Cardiac fibroblast (primary cell): ENCODE measurements at regions not wholly inside any gene's neighbourhood (a gene's known extent, or its start where the extent isn't known, plus 50 kb on each side); places are given as distances from the start of the nearest gene placed in this dataset.

Experiments
- DNase-seq, 2 donors: peaks; one replicate each; pipeline versions ENCODE4 v3.0.0 to v3.0.0-alpha.2; 2010; ENCODE audit warnings: low read depth in 2 of 2
- H3K4me3 ChIP-seq, 2 donors: replicated peaks in 1 of 2; 1 replicate in 1 of 2; 2 replicates in 1 of 2; pipeline ENCODE4 v1.5.1; 2011; ENCODE audit warnings: low read depth in 2 of 2, low read length in 2 of 2, mild to moderate bottlenecking in 2 of 2, moderate library complexity in 1 of 2
- TF ChIP-seq, protein P1 (sequence below): IDR thresholded peaks from one replicate; pipeline ENCODE4 v1.5.1; 2011; ENCODE audit warnings: low read depth, mild to moderate bottlenecking, low read length, inconsistent platforms

DNA sequence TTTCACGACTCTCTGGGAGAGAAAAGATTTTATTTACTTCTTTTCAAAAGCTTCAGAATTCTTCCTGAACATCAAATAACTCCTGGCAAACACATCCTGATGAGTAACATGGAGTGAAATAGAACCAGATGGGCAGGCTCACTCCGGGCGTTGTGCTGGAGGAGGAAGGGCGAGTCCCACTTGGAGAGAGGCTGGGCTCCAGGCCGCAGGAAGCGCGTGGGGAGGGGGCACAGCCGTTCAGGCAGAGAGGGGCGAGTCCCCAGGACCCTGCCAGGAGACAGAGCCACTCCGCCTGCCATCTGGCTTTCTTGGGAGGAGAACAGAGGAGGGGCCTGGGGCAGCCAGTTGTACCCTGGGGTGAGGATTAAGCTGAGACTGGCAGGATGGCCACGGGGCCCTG is 265.9 kb upstream of the ZMIZ1 start:
- peak; percentile 36 to 73 for DNase-seq
- H3K4me3 ChIP-seq = no peak overlapping the region
- TF ChIP-seq, protein P1, sequence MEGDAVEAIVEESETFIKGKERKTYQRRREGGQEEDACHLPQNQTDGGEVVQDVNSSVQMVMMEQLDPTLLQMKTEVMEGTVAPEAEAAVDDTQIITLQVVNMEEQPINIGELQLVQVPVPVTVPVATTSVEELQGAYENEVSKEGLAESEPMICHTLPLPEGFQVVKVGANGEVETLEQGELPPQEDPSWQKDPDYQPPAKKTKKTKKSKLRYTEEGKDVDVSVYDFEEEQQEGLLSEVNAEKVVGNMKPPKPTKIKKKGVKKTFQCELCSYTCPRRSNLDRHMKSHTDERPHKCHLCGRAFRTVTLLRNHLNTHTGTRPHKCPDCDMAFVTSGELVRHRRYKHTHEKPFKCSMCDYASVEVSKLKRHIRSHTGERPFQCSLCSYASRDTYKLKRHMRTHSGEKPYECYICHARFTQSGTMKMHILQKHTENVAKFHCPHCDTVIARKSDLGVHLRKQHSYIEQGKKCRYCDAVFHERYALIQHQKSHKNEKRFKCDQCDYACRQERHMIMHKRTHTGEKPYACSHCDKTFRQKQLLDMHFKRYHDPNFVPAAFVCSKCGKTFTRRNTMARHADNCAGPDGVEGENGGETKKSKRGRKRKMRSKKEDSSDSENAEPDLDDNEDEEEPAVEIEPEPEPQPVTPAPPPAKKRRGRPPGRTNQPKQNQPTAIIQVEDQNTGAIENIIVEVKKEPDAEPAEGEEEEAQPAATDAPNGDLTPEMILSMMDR = no peak

DNA sequence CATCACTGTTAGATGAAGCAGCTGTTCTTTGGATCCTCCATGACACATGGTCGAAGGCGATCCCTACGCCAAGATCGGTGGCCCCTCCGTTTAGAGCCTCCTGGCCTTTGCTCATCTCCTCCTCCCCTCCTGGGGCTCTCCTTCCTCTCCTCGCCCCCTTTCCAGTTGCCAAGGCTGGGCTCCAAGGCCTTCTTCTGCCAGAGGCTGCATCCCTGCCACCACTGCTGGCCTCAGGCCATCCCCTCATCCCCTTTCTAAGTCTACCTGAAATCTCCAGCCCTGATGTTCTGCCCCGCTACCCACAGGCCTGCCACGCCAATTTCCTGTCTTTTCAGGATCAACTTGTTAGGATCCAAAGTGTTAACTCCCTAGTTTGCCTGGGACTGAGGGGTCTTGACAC is 265.1 kb upstream of the ZMIZ1 start:
- DNase-seq = no peak
- H3K4me3 ChIP-seq = no peak overlapping the region
- TF ChIP-seq, protein P1 = no peak

DNA sequence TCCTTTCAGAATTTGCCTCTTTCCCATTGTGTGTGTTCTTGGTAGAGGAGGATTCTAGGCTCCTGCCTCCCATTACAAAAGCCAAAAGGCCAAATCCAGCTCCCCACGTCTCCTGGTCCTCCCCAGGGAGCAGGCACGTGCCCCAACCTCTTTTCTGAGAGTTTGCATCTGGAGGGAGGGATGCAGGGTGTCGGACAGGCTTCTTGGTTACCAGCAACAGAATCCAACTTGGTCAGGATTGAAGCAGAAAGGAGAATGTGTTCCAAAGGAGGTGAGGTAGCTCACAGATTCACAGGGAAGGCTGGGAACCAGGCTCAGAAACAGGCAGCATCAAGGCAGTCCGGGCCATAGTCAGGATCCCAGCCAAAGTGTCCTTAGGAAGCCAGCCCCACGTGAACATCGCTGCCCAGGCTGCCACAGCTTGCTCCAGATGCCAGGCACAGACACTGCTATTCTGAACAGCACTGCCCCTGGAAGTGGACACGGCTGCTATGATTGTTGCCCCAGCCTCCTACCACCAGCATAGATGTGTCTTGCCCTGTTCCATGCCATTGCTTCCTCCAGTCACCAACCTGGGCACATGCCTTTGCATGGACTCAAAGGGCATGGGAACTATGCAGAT is 264.2 kb upstream of the ZMIZ1 start:
- TF ChIP-seq, protein P1 = no peak
- DNase-seq = peak in 1 of 2 donors; percentile 17
- H3K4me3 ChIP-seq = no peak overlapping the region

DNA sequence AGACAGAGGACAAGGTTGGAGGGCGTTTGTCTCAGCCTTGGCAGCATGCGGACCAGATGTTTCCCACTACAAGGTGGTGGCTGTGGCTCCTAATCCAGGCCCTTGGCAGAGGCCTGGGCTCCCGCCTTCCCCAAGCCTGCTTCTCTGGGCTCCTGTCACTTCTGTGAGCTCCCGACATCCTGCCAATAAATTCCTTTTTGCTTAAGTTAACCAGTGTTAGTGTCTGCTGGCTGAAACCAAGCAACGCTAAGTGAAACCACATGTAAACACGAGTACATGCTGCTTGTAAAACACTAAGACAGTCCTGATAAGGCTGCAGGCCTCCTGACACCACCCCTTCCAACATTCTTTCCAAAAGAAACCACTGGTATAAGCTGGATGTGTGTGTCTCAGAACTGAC is 263.6 kb upstream of the ZMIZ1 start:
- no peak overlapping the region for H3K4me3 ChIP-seq
- peak; percentile 81 to 99 for DNase-seq
- TF ChIP-seq, protein P1 = no peak

DNA sequence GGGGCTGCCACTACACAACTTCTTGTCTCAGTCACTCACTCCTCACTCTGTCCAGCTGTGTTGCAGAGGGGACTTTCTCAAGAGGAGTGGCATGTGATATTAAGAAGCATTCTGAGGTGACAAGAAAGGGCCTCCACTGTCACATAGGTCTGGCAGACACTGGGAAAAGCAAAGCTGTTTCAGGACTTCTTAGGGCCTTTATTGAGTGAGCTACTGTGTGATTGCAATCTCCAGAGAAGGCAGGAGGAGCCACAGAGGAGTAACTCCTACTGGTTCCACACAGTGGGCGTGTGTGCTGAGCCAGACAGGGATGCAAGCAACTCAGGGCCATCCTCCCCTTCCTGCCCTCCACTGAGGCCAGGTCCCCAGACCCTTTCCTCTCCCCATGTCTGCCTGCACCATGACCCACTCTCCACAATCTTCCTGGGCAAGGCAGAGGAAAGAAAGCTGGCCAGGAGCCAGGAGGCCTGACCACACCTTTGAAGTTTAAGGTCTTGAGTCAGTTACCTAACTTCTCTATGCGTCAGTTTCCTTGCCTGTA is 262.0 kb upstream of the ZMIZ1 start:
- no peak overlapping the region for H3K4me3 ChIP-seq
- TF ChIP-seq, protein P1 = no peak
- DNase-seq = no peak

DNA sequence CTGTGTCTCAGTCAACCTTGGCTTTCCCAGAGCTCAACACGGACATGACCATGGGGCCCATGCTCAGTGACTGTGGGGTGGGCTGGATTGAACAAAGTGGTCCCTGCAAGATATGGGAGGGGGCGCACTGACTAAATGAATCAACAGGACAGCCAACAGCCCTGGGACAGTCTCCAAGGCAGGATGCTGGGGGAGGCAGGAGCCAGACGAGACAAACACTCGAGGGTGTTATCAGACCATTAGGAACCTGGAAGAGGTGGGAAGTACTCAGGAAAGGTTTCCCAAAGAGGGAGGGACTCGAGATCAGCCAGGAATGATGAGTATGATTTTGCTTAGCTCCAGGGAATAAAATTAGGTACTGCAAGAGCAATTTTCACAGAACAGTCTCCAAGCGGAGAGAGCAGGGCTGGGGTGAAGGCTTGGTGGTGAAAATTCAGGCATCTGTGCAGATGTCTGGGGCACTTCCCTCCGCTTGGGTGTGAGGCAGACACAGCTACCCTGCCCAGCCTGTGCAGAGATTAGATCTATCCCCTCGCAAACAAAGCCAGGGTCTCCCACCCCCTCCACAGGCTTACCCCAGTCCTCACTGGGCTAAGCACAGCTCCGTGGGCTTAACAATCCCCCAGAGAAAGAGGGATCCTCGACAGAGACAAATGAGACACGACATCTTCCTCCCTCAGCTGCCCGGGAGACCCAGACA is 261.1 kb upstream of the ZMIZ1 start:
- H3K4me3 ChIP-seq = no peak overlapping the region
- TF ChIP-seq, protein P1 = no peak
- no peak for DNase-seq
